ENCODE measurements at regions not wholly inside any gene's neighbourhood (a gene's known extent, or its start where the extent isn't known, plus 50 kb on each side); places are given as distances from the start of the nearest gene placed in this dataset.

GRCh38 chr2:64769392-64770044 lies 115.8 kb upstream of the SERTAD2 start:
- POLR2A ChIA-PET: no interaction called here
- DNase-seq (ENCODE audit: extremely low spot score): no peak
- CTCF ChIA-PET: interaction anchor here (0.8 to 1.7 kb wide), 5 partner anchors 18 to 162 kb away, joined by 3 to 8 read pairs (median 3); no protein-coding TSS in a partner anchor
- no peak for TF ChIP-seq CTCF (IDR thresholded peaks at IDR 0.05; ENCODE audit: control extremely low read depth, extremely low read depth, low read depth, missing control alignments)

- no peak for TF ChIP-seq CTCF (IDR thresholded peaks at IDR 0.05; ENCODE audit: control extremely low read depth, extremely low read depth, low read depth, missing control alignments)
- ChIA-PET CTCF (interaction anchor here (0.8 to 1.7 kb wide), 5 partner anchors 19 to 163 kb away, joined by 3 to 8 read pairs (median 3); no protein-coding TSS in a partner anchor), POLR2A (no interaction called here)
- DNase-seq (ENCODE audit: extremely low spot score): no peak
Measured at GRCh38 chr2:64770137-64770780, 116.5 kb upstream of the SERTAD2 start.

GRCh38 chr2:64770781-64771334 lies 117.1 kb upstream of the SERTAD2 start:
- CTCF ChIA-PET: interaction anchor here (1.5 to 1.7 kb wide), 4 partner anchors 11 to 113 kb away, joined by 4 to 8 read pairs (median 6); no protein-coding TSS in a partner anchor
- TF ChIP-seq CTCF (IDR thresholded peaks at IDR 0.05; ENCODE audit: control extremely low read depth, extremely low read depth, low read depth, missing control alignments): no peak
- no peak for DNase-seq (ENCODE audit: extremely low spot score)
- POLR2A ChIA-PET: no interaction called here

- TF ChIP-seq CTCF (IDR thresholded peaks at IDR 0.05; ENCODE audit: control extremely low read depth, extremely low read depth, low read depth, missing control alignments): no peak
- ChIA-PET POLR2A (no interaction called here), CTCF (interaction anchor here (1.2 to 1.6 kb wide), 3 partner anchors 9 to 114 kb away, joined by 4 to 5 read pairs (median 4); no protein-coding TSS in a partner anchor)
- no peak for DNase-seq (ENCODE audit: extremely low spot score)
Measured at GRCh38 chr2:64771737-64772136, 118.0 kb upstream of the SERTAD2 start.

- CTCF ChIA-PET: interaction anchor here (0.9 to 1.1 kb wide), 4 partner anchors 10 to 128 kb away, joined by 3 to 4 read pairs (median 3); no protein-coding TSS in a partner anchor
Measured at GRCh38 chr2:64773461-64774118, 119.9 kb upstream of the SERTAD2 start.

More at GRCh38 chr2:64773461-64774118, 119.9 kb upstream of the SERTAD2 start:
- no peak for TF ChIP-seq CTCF (IDR thresholded peaks at IDR 0.05; ENCODE audit: control extremely low read depth, extremely low read depth, low read depth, missing control alignments)
- POLR2A ChIA-PET: no interaction called here
- no peak for DNase-seq (ENCODE audit: extremely low spot score)
